ENCODE measurements at regions not wholly inside any gene's neighbourhood (a gene's known extent, or its start where the extent isn't known, plus 50 kb on each side); places are given as distances from the start of the nearest gene placed in this dataset.

DNA sequence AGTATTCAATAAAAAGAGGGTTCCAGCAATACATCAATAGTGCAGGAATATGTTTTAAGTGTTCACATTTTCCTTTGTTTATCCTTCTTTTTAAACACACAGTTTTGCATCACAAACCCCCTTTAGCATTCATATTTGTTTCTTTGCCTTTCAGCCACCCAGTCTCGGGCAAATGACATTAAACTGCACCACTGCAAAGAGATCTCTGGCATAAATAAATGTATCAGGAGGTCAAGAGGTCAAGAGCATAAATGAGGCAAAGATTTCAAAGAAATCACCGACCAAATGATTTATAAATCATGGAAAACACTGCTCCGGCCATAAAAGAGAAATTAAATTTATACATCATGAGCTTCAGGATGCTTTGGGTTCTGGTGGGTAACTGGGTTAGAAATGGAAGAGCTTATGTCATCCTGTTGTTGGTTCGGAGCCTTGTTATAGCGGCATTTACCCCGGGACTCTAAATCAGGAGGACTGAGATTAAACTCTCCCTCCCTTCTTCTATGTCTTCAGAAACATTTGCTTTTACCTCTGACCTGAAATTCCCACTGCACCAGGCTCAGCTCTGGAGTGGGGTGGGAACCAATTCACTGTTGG is 449.6 kb upstream of the CLINT1 start:
- no peak for DNase-seq
- no peak overlapping the region for H3K27ac Mint-ChIP-seq
- no peaks in the 10 kb centered on the region for H3K36me3 Mint-ChIP-seq
- no peak overlapping the region for H3K4me3 Mint-ChIP-seq
- H3K9me3 Mint-ChIP-seq: no peaks in the 10 kb centered on the region
- H3K4me1 Mint-ChIP-seq: no peaks in the 10 kb centered on the region
- H3K27me3 Mint-ChIP-seq: peaks cover 7% of the 10 kb centered on the region

DNA sequence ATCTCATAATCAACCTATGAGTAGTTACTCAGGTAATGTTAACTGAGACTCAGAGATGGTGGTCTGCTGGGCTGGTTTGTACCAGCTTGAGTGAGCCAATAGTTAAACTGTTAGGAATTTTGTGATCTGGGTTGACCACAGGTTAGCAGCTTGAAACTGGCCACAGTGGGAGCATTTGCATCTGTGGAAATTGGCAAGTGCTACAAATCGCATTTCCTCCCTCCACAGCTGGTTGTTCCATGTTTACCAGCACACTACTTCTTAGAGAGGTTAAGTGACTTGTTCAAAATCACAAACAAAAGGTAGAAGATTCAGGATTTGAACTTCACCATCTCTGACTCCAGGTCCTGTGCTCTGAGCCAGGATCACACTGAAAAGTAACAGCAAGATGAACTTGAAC is 446.9 kb upstream of the CLINT1 start:
- H3K27me3 Mint-ChIP-seq: peaks cover 7% of the 10 kb centered on the region
- no peaks in the 10 kb centered on the region for H3K36me3 Mint-ChIP-seq
- H3K9me3 Mint-ChIP-seq: no peaks in the 10 kb centered on the region
- DNase-seq: no peak
- no peak overlapping the region for H3K27ac Mint-ChIP-seq
- H3K4me1 Mint-ChIP-seq: no peaks in the 10 kb centered on the region
- H3K4me3 Mint-ChIP-seq: no peak overlapping the region

DNA sequence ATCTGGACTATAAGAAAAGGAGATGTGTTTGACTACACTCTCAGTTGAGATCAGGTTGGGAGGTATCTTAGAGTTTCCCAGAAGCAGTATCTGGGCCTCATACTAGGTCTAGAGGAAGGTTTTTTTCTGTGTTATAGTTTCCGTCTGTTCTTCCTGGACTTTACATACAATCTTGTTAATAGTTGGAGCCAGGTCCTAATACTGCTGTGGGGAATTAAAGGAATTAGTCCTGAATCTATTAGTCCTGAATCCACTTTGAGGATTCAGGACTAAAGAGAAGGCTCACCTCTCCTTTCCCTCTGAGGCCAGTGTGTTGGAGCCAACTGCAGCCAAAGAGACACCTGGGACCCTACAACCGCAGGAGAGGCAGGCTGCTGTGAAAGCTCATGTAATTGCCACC is 445.7 kb upstream of the CLINT1 start:
- Mint-ChIP-seq H3K36me3 (no peaks in the 10 kb centered on the region), H3K4me3 (no peak overlapping the region), H3K27ac (no peak overlapping the region)

DNA sequence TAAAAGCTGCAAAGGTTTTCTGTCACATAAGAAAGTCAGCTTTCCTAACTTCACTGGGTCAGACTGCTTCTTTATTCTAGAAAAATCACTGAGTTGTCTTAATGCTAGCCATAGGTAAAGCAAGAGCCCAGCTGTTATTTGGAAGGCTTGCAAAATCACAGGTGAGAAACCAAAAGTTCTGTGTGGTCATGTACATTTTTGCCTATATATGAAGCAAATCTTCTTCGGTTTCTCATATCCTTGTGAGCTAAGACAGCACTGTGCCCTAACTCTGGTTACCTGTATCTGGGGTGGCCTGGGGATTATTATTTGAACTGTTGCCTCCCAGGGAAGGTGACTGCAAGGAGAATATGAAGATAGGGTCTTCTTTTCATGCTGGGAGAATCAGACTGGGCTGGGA is 444.9 kb upstream of the CLINT1 start:
- DNase-seq: no peak
- no peaks in the 10 kb centered on the region for H3K27me3 Mint-ChIP-seq
- H3K36me3 Mint-ChIP-seq: no peaks in the 10 kb centered on the region
- no peaks in the 10 kb centered on the region for H3K4me1 Mint-ChIP-seq
- no peaks in the 10 kb centered on the region for H3K9me3 Mint-ChIP-seq
- no peak overlapping the region for H3K27ac Mint-ChIP-seq
- no peak overlapping the region for H3K4me3 Mint-ChIP-seq

More for the DNA sequence above, 445.7 kb upstream of the CLINT1 start:
- Mint-ChIP-seq H3K4me1 (no peaks in the 10 kb centered on the region), H3K9me3 (no peaks in the 10 kb centered on the region), H3K27me3 (peaks cover 3% of the 10 kb centered on the region)
- DNase-seq: no peak

DNA sequence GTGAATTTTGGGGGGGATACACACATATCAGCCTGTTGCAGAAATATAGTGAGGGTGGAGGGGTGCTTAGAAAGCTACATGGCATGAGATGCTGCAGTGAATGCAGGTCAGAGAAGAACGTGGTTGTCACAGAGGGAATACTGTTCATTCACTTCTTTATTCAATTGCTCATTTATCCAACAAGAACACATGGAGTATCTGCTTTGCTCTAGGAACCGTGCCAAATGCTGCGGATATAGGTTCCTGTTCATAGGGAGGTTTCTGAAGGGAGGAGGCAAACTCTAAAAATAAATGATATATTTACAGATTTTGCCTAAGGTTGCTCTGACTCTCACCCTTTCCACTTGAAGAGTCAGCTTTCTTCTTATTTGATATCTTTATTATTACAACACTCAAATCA is 444.3 kb upstream of the CLINT1 start:
- Mint-ChIP-seq H3K9me3 (no peaks in the 10 kb centered on the region), H3K36me3 (no peaks in the 10 kb centered on the region), H3K27me3 (no peaks in the 10 kb centered on the region), H3K4me1 (no peaks in the 10 kb centered on the region), H3K27ac (no peak overlapping the region), H3K4me3 (no peak overlapping the region)
- no peak for DNase-seq

DNA sequence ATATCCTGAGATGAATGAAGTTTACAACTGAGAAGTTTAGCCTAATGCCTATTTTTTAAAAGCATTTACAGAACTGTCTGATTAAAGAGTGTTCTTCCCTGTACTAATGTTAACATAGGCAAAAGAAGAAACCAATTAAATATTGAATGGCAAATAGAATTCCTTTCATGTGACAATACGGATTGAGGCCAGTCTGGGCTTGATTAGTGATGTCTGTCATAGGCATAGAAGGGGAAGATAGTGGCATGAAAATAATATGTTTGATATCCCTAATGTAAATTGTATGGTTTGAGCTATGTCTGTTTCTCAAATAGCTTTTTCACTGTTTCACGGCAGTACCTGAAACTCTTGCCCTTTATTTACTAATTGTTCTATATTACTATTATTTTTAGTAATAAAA is 443.1 kb upstream of the CLINT1 start:
- Mint-ChIP-seq H3K36me3 (no peaks in the 10 kb centered on the region), H3K9me3 (peaks cover 1% of the 10 kb centered on the region), H3K4me3 (no peak overlapping the region), H3K27ac (no peak overlapping the region), H3K4me1 (no peaks in the 10 kb centered on the region), H3K27me3 (no peaks in the 10 kb centered on the region)
- no peak for DNase-seq

DNA sequence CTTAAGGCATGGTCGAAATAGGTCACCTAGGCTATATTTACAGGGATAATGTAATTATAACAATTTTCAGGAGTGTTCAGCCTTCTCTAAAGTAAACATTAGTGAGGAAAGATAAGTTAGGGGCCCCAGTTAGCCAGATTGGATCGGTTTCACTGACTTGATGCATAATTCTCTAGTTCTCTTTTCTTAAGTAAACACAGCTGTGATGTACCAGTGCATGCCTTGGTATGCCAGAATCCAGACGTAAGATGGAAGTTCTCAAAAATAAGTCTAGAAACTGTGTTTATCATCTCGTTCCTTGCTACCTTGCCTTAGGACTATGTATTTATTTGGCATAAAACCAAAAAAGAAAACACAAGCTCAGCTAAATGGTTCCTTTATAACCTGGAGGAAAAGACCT is 442.2 kb upstream of the CLINT1 start:
- no peak for DNase-seq
- H3K27me3 Mint-ChIP-seq: no peaks in the 10 kb centered on the region
- H3K4me3 Mint-ChIP-seq: no peak overlapping the region
- H3K27ac Mint-ChIP-seq: no peak overlapping the region
- peaks cover 5% of the 10 kb centered on the region for H3K9me3 Mint-ChIP-seq
- H3K36me3 Mint-ChIP-seq: no peaks in the 10 kb centered on the region
- H3K4me1 Mint-ChIP-seq: no peaks in the 10 kb centered on the region

DNA sequence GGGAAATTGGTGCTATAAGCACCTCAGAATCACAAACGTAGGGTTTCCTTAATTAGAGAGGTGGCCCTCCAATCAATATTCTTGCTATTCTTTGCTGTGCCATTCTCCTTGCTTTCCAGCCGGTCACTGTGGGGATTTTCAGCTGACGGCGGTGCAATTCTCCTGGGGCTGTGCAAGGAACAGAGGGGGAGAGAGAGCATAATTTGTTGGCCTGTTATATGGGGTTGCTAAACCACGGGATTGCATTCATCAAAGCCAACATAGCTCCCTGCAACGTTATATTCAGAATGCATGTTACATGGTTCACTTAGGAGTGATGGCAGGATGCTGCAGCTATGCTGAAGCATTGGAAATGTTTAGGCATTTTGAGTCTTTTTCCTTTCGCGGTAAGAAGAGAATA is 441.3 kb upstream of the CLINT1 start:
- Mint-ChIP-seq H3K27me3 (no peaks in the 10 kb centered on the region), H3K4me1 (no peaks in the 10 kb centered on the region), H3K9me3 (peaks cover 5% of the 10 kb centered on the region), H3K4me3 (no peak overlapping the region), H3K27ac (no peak overlapping the region), H3K36me3 (no peaks in the 10 kb centered on the region)
- no peak for DNase-seq

DNA sequence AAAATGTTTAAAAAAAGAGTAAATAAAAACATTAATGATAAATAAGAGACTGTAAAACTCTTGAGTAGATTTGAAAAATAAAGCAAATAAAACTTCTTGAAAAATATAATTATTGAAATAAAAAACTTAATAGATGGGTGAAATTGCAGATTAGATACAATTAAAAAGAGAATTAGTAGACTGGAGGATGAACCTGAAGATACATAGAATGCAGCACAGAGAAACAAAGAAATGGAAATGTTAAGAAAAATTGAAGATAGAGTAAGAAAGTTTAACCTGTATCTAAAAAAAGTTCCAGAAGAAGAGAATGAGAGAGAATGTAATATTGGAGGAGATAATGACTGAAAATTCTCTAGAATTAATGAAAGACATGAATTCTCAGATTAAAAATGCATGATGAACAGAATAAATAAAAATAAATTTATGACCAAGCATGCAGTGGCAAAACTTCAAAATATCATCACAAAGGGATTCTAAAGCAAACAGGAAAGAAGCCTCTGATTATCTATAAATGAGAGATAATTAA is 438.1 kb upstream of the CLINT1 start:
- Mint-ChIP-seq H3K9me3 (peaks cover 8% of the 10 kb centered on the region), H3K4me3 (no peak overlapping the region), H3K36me3 (no peaks in the 10 kb centered on the region), H3K27ac (no peak overlapping the region), H3K4me1 (no peaks in the 10 kb centered on the region), H3K27me3 (no peaks in the 10 kb centered on the region)
- DNase-seq: no peak

DNA sequence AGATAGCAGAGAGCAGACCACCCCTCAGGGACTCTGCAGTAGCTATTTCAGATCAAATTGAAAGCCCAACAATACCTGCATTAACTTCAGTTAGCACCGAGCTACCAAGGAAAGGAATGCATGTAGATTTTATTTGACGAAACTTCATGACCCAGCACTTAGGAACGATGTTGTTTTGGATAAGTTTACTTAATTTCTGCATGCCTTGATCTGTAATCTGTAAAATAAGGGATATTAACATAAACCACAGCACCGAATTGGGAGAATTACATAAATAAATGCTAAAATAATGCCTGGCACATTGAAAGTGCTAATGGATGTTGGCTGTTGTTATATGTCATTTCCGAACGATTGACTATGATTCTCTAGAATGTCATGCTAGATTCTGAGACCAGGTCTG is 435.8 kb upstream of the CLINT1 start:
- Mint-ChIP-seq H3K4me1 (no peaks in the 10 kb centered on the region), H3K36me3 (no peaks in the 10 kb centered on the region), H3K9me3 (peaks cover 8% of the 10 kb centered on the region), H3K27me3 (no peaks in the 10 kb centered on the region), H3K27ac (no peak overlapping the region), H3K4me3 (no peak overlapping the region)
- no peak for DNase-seq

DNA sequence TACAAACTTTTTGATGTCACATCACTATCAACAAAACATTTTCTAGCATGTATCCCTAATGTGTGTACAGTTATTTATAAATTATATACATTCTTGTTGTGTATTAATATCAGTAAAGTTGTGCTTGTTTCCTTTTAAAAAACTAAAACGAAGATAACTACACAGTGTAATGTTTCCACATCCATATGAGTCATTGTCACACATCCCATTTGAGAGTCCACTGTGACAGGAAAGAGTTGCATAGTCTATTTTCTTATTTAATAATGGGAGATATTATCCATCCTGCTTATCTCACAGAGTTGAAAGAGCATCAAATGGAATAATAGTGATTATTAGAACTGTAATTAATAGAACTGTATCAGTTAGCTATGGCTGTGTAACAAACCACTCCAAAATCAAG is 434.0 kb upstream of the CLINT1 start:
- H3K4me1 Mint-ChIP-seq: no peaks in the 10 kb centered on the region
- H3K36me3 Mint-ChIP-seq: no peaks in the 10 kb centered on the region
- H3K27ac Mint-ChIP-seq: no peak overlapping the region
- H3K4me3 Mint-ChIP-seq: no peak overlapping the region
- H3K27me3 Mint-ChIP-seq: no peaks in the 10 kb centered on the region
- DNase-seq: no peak
- H3K9me3 Mint-ChIP-seq: peaks cover 8% of the 10 kb centered on the region

DNA sequence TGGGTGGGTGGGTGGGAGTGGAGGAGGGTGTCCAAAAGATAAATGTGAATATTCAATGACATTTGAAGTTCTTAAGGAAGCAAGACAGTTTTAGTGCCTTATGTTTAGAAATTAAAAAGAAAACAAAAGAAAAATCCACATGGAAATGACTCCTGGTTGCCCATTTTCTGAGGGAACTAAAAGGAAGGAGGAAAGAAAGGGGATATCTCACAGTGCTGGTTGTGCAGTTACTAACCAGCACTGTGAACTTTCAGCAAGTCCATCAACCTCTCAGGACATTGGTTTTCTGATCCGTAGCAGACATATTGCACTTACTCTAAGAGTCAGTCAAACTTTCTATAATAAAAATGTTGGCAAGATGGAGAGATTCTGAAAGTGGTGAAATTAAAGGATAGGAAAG is 431.0 kb upstream of the CLINT1 start:
- Mint-ChIP-seq H3K4me3 (no peak overlapping the region), H3K4me1 (no peaks in the 10 kb centered on the region), H3K9me3 (peaks cover 3% of the 10 kb centered on the region), H3K27me3 (no peaks in the 10 kb centered on the region), H3K27ac (no peak overlapping the region), H3K36me3 (no peaks in the 10 kb centered on the region)
- DNase-seq: no peak

DNA sequence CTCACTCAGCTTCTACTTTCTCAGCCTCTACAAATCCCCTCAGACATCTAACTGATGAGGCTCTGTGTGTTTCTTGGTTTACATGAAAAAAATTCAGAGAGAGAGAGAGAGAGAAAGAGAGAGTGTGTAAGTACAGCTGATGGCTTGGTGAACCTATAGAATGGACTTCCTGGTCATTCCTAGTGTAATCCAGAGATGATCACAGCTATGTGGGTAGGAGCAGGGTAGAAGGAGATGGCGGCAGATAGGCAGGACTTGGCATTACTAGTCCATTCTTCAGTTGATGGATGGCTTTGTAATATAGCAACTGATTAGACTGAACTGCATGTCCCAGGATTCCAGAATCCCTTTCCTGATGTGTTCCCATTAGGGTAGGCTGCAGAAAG is 429.3 kb upstream of the CLINT1 start:
- H3K27me3 Mint-ChIP-seq: no peaks in the 10 kb centered on the region
- no peak overlapping the region for H3K27ac Mint-ChIP-seq
- no peak for DNase-seq
- no peaks in the 10 kb centered on the region for H3K36me3 Mint-ChIP-seq
- H3K9me3 Mint-ChIP-seq: peaks cover 1% of the 10 kb centered on the region
- H3K4me1 Mint-ChIP-seq: no peaks in the 10 kb centered on the region
- no peak overlapping the region for H3K4me3 Mint-ChIP-seq

DNA sequence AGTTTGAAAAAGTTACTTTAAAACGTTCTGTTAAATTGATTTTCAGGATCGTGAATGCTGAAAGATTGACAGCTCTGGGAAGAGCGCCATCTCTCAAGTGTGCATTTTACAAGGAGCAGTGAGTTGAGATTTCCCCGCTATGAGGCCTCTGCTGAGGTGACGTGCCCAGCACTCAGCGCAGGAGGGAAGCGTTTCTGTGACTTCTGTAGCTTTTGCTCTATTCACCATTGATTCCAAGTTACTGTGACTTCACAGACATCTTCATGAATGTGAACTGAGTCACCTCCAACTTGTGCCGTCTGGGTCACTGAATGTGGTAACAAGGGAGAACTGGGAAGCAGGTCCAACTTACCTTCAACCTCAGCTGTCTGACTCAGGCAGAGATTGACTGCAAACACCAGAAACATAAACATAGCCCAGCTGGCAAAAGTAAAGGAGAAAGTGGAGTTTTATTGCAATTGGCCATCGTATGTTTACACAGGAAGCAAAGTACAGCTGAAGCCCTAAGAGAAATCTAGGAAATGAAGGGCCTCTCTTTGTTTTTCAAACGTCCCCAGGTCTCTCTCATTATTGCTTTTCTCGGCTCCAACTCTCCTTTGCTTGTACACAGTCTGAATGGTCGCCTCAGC is 428.8 kb upstream of the CLINT1 start:
- Mint-ChIP-seq H3K9me3 (no peaks in the 10 kb centered on the region), H3K27me3 (no peaks in the 10 kb centered on the region), H3K4me3 (no peak overlapping the region), H3K4me1 (no peaks in the 10 kb centered on the region), H3K27ac (no peak overlapping the region), H3K36me3 (no peaks in the 10 kb centered on the region)
- no peak for DNase-seq

DNA sequence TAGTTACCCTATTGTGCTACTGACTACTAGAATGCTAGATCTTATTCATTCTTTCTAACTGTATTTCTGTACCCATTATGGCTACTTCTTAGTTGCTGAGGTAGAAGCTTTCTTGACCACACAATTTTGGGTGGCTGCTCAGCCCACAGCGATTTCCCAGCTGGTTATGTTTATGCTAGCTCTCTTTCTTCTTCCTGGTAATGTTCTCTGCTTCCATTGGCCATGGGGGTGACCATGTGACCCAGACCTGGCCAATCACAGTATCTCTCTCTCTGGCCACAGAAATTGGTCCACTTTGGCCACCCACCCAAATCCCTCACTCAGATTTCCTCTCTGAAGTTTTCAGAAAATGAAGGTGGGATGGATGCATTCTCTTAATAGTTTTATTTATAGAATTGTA is 427.9 kb upstream of the CLINT1 start:
- Mint-ChIP-seq H3K36me3 (no peaks in the 10 kb centered on the region), H3K27me3 (no peaks in the 10 kb centered on the region), H3K4me1 (no peaks in the 10 kb centered on the region), H3K9me3 (no peaks in the 10 kb centered on the region), H3K4me3 (no peak overlapping the region), H3K27ac (no peak overlapping the region)
- no peak for DNase-seq

DNA sequence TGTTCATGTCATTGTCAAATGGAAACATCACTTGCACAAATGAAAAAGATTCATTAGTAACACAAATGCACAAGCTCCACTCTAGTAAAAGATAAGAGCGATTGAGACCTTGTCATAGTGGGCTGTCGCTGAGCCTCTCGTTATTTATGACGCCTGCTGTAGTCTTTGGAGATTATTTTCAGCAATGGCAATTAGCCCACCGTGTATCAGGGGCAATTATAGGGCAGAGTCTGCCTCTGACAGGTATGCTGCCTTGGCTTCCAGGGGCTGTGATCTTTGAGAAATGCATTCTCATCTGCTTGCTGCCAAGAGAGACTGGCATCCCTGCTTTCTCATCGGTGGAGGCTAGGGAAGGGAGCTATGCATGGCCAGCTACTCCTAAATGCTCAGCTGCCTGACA is 426.8 kb upstream of the CLINT1 start:
- no peaks in the 10 kb centered on the region for H3K9me3 Mint-ChIP-seq
- H3K4me3 Mint-ChIP-seq: no peak overlapping the region
- no peak for DNase-seq
- H3K27ac Mint-ChIP-seq: no peak overlapping the region
- H3K27me3 Mint-ChIP-seq: no peaks in the 10 kb centered on the region
- H3K36me3 Mint-ChIP-seq: no peaks in the 10 kb centered on the region
- H3K4me1 Mint-ChIP-seq: no peaks in the 10 kb centered on the region
